ENCODE measurements at regions not wholly inside any gene's neighbourhood (a gene's known extent, or its start where the extent isn't known, plus 50 kb on each side); places are given as distances from the start of the nearest gene placed in this dataset.

- Histone ChIP-seq H3K36me3 (no peaks in the 10 kb centered on the region), H3K27me3 (peaks cover 0 to 5% (median 0%) of the 10 kb centered on the region in 7 donors), H3K4me1 (no peaks in the 10 kb centered on the region), H3K27ac (peak overlapping the region in 1 of 10 donors; percentile 32), H3K9me3 (no peaks in the 10 kb centered on the region), H3K4me3 (no peak overlapping the region)
- ATAC-seq (peak in 2 of 8 donors; percentile 46 to 57), DNase-seq (peak in 1 of 2 donors; percentile 5)
- intact Hi-C loops (cut with DNase I), result no loop called here
- 66 to 71% methylated on average over 2 of the region's 2 CpGs for WGBS, 2 donors
- TF ChIP-seq CTCF (IDR thresholded peaks at IDR 0.05), result no peak
These were observed 487.0 kb upstream of the TNC start for GRCh38 chr9:115604831-115605483.

- Histone ChIP-seq H3K9me3 (no peaks in the 10 kb centered on the region), H3K27me3 (peaks cover 0 to 4% (median 0%) of the 10 kb centered on the region in 7 donors), H3K4me3 (no peak overlapping the region), H3K4me1 (no peaks in the 10 kb centered on the region), H3K27ac (no peak overlapping the region), H3K36me3 (no peaks in the 10 kb centered on the region)
- ATAC-seq (no peak), DNase-seq (no peak)
- intact Hi-C loops (cut with DNase I), result no loop called here
- no peak for TF ChIP-seq CTCF (IDR thresholded peaks at IDR 0.05)
These were observed 488.9 kb upstream of the TNC start for GRCh38 chr9:115606838-115607237.

DNA sequence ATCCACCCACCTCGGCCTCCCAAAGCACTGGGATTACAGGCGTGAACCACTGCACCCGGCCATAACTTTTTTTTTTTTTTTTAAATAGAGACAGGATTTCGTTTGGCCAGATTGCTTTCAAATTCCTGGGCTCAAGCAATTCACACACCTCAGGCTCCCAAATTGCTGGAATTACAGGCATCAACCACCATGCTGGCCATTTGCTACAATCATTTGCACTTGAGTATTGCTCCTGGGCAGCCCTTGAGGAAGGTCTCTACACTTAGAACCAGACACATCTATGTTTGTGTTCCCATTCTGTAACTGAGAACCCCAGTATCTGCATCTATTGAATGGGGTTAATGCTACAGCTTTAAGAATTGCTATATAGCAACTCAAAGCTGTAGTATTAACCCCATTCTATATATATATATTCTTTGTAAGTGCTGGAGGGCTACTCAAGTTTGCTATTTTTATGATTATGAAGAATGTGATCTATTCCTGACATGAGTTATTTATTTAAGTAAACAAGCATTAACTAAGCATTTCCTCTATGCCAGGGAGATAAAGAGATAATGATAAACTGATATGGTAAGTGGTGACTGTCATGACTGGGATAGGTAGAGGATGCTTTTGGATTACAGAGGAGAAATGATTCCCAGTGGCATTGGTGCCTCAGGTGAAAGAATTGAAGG lies 496.5 kb upstream of the TNC start:
- H3K4me3 ChIP-seq, result no peak overlapping the region
- no peak for TF ChIP-seq CTCF (IDR thresholded peaks at IDR 0.05)
- H3K27ac ChIP-seq, result no peak overlapping the region
- ATAC-seq (no peak), DNase-seq (no peak)
- intact Hi-C loops (cut with DNase I), result no loop called here
- H3K36me3 ChIP-seq, result no peaks in the 10 kb centered on the region
- no peaks in the 10 kb centered on the region for H3K9me3 ChIP-seq
- H3K27me3 ChIP-seq, result peaks cover 0 to 10% (median 3%) of the 10 kb centered on the region in 7 donors
- H3K4me1 ChIP-seq, result no peaks in the 10 kb centered on the region
- 77 to 80% methylated on average over 4 of the region's 4 CpGs for WGBS, 2 donors

GRCh38 chr9:115615000-115615401 lies 497.0 kb upstream of the TNC start:
- H3K4me3 ChIP-seq, result no peak overlapping the region
- peak overlapping the region in 1 of 10 donors; percentile 2 for H3K27ac ChIP-seq
- WGBS, 2 donors, result 47 to 53% methylated on average over 3 of the region's 3 CpGs
- H3K27me3 ChIP-seq, result peaks cover 0 to 10% (median 3%) of the 10 kb centered on the region in 7 donors
- intact Hi-C loops (cut with DNase I), result no loop called here
- H3K36me3 ChIP-seq, result no peaks in the 10 kb centered on the region
- DNase-seq (no peak), ATAC-seq (no peak)
- TF ChIP-seq CTCF (IDR thresholded peaks at IDR 0.05), result no peak
- H3K4me1 ChIP-seq, result no peaks in the 10 kb centered on the region
- H3K9me3 ChIP-seq, result no peaks in the 10 kb centered on the region
